ENCODE measurements at regions not wholly inside any gene's neighbourhood (a gene's known extent, or its start where the extent isn't known, plus 50 kb on each side); places are given as distances from the start of the nearest gene placed in this dataset.

- TF ChIP-seq, protein P1, sequence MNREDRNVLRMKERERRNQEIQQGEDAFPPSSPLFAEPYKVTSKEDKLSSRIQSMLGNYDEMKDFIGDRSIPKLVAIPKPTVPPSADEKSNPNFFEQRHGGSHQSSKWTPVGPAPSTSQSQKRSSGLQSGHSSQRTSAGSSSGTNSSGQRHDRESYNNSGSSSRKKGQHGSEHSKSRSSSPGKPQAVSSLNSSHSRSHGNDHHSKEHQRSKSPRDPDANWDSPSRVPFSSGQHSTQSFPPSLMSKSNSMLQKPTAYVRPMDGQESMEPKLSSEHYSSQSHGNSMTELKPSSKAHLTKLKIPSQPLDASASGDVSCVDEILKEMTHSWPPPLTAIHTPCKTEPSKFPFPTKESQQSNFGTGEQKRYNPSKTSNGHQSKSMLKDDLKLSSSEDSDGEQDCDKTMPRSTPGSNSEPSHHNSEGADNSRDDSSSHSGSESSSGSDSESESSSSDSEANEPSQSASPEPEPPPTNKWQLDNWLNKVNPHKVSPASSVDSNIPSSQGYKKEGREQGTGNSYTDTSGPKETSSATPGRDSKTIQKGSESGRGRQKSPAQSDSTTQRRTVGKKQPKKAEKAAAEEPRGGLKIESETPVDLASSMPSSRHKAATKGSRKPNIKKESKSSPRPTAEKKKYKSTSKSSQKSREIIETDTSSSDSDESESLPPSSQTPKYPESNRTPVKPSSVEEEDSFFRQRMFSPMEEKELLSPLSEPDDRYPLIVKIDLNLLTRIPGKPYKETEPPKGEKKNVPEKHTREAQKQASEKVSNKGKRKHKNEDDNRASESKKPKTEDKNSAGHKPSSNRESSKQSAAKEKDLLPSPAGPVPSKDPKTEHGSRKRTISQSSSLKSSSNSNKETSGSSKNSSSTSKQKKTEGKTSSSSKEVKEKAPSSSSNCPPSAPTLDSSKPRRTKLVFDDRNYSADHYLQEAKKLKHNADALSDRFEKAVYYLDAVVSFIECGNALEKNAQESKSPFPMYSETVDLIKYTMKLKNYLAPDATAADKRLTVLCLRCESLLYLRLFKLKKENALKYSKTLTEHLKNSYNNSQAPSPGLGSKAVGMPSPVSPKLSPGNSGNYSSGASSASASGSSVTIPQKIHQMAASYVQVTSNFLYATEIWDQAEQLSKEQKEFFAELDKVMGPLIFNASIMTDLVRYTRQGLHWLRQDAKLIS (CRISPR knock-in tag; IDR thresholded peaks at IDR 0.05): no peak
- TF ChIP-seq ELF4 (CRISPR knock-in tag; IDR thresholded peaks at IDR 0.05) (no peak), POLR2AphosphoS5 (IDR thresholded peaks at IDR 0.05; ENCODE audit: control insufficient read depth, insufficient read depth, low read depth, low read length) (no peak), ZNF23 (CRISPR knock-in tag; IDR thresholded peaks at IDR 0.05) (no peak), C11orf30 (IDR thresholded peaks at IDR 0.05; ENCODE audit: low read depth) (no peak), CBFB (CRISPR knock-in tag; IDR thresholded peaks at IDR 0.05) (no peak), XRCC5 (IDR thresholded peaks at IDR 0.05; ENCODE audit: low read depth, low read length) (no peak), SMC3 (conservative IDR thresholded peaks at IDR 0.05; ENCODE audit: insufficient read depth, low read depth, low read length) (no peak), RBM17 (IDR thresholded peaks at IDR 0.05; ENCODE audit: borderline replicate concordance, low read depth, low read length) (no peak), ZBTB7A (IDR thresholded peaks at IDR 0.05; ENCODE audit: borderline replicate concordance, control insufficient read depth, low read depth, low read length) (no peak)
- TF ChIP-seq, protein P2, sequence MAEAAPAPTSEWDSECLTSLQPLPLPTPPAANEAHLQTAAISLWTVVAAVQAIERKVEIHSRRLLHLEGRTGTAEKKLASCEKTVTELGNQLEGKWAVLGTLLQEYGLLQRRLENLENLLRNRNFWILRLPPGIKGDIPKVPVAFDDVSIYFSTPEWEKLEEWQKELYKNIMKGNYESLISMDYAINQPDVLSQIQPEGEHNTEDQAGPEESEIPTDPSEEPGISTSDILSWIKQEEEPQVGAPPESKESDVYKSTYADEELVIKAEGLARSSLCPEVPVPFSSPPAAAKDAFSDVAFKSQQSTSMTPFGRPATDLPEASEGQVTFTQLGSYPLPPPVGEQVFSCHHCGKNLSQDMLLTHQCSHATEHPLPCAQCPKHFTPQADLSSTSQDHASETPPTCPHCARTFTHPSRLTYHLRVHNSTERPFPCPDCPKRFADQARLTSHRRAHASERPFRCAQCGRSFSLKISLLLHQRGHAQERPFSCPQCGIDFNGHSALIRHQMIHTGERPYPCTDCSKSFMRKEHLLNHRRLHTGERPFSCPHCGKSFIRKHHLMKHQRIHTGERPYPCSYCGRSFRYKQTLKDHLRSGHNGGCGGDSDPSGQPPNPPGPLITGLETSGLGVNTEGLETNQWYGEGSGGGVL (CRISPR knock-in tag; IDR thresholded peaks at IDR 0.05): no peak
These were observed 441.5 kb downstream of the ZNF516 start (continued) for GRCh38 chr18:76053551-76053950.

Data from K562 (cell line).